ENCODE measurements at regions not wholly inside any gene's neighbourhood (a gene's known extent, or its start where the extent isn't known, plus 50 kb on each side); places are given as distances from the start of the nearest gene placed in this dataset.

GRCh38 chr2:128925631-128926030 is 607.0 kb upstream of the HS6ST1 start:
- no peak for TF ChIP-seq CTCF (conservative IDR thresholded peaks at IDR 0.05; ENCODE audit: low read length)
- no peak overlapping the region for H3K4me3 ChIP-seq (ENCODE audit: low read length)
- no peak for DNase-seq (ENCODE audit: low read depth)

GRCh38 chr2:128930101-128930500 is 611.4 kb upstream of the HS6ST1 start:
- no peak overlapping the region for H3K4me3 ChIP-seq (ENCODE audit: low read length)
- no peak for TF ChIP-seq CTCF (conservative IDR thresholded peaks at IDR 0.05; ENCODE audit: low read length)
- no peak for DNase-seq (ENCODE audit: low read depth)

GRCh38 chr2:128940378-128940777 is 621.7 kb upstream of the HS6ST1 start:
- no peak for TF ChIP-seq CTCF (conservative IDR thresholded peaks at IDR 0.05; ENCODE audit: low read length)
- no peak for DNase-seq (ENCODE audit: low read depth)
- no peak overlapping the region for H3K4me3 ChIP-seq (ENCODE audit: low read length)

- no peak overlapping the region for H3K4me3 ChIP-seq (ENCODE audit: low read length)
- no peak for DNase-seq (ENCODE audit: low read depth)
- TF ChIP-seq CTCF (conservative IDR thresholded peaks at IDR 0.05; ENCODE audit: low read length): no peak
These were observed 623.1 kb upstream of the HS6ST1 start for GRCh38 chr2:128941751-128942150.

GRCh38 chr2:128949360-128949759 is 630.7 kb upstream of the HS6ST1 start:
- DNase-seq (ENCODE audit: low read depth): no peak
- no peak for TF ChIP-seq CTCF (conservative IDR thresholded peaks at IDR 0.05; ENCODE audit: low read length)
- H3K4me3 ChIP-seq (ENCODE audit: low read length): no peak overlapping the region

GRCh38 chr2:128950758-128951157 is 632.1 kb upstream of the HS6ST1 start:
- DNase-seq (ENCODE audit: low read depth): no peak
- no peak for TF ChIP-seq CTCF (conservative IDR thresholded peaks at IDR 0.05; ENCODE audit: low read length)
- H3K4me3 ChIP-seq (ENCODE audit: low read length): no peak overlapping the region

GRCh38 chr2:128958241-128958640 is 639.6 kb upstream of the HS6ST1 start:
- H3K4me3 ChIP-seq (ENCODE audit: low read length): no peak overlapping the region
- no peak for DNase-seq (ENCODE audit: low read depth)
- TF ChIP-seq CTCF (conservative IDR thresholded peaks at IDR 0.05; ENCODE audit: low read length): no peak

All from AG10803 (cell line).